WERI-Rb-1 (cell line): ENCODE measurements at regions not wholly inside any gene's neighbourhood (a gene's known extent, or its start where the extent isn't known, plus 50 kb on each side); places are given as distances from the start of the nearest gene placed in this dataset.
"Not testable (repeated sequence)": the region's sequence is repeated elsewhere in the genome, so short reads cannot be mapped to it uniquely, and the experiment has no call there.

ENCODE experiments used
- DNase-seq: peaks from one replicate; pipeline ENCODE4 v3.0.0-alpha.2; 2020
- H3K27ac ChIP-seq: fragments of 250-450 bp; sonication (Bioruptor Pico); 2 replicates; pipeline ENCODE4 v1.5.1; 2020; ENCODE audit warnings: mild to moderate bottlenecking, moderate library complexity
- H3K27me3 ChIP-seq: fragments of 250-450 bp; sonication (Bioruptor Pico); 2 replicates; pipeline ENCODE4 v1.5.1; 2021; ENCODE audit warnings: mild to moderate bottlenecking, low read depth, moderate library complexity; ENCODE audit not compliant: insufficient read depth, severe bottlenecking
- H3K36me3 ChIP-seq: fragments of 250-450 bp; sonication (Bioruptor Pico); 2 replicates; pipeline ENCODE4 v1.5.1; 2020; ENCODE audit warnings: mild to moderate bottlenecking, moderate library complexity
- H3K4me3 ChIP-seq: 2 replicates; pipeline ENCODE4 v1.5.1; 2011; ENCODE audit warnings: low read depth, mild to moderate bottlenecking, control low read depth, low read length
- H3K9me3 ChIP-seq: fragments of 250-450 bp; sonication (Bioruptor Pico); 2 replicates; pipeline ENCODE4 v1.5.1; 2021; ENCODE audit warnings: mild to moderate bottlenecking, moderate library complexity; ENCODE audit not compliant: severe bottlenecking
- TF ChIP-seq, protein P1 (sequence below): IDR thresholded peaks from 2 replicates; pipeline ENCODE4 v1.5.1; 2011; ENCODE audit warnings: low read depth, mild to moderate bottlenecking, control low read depth, inconsistent platforms, low read length

DNA sequence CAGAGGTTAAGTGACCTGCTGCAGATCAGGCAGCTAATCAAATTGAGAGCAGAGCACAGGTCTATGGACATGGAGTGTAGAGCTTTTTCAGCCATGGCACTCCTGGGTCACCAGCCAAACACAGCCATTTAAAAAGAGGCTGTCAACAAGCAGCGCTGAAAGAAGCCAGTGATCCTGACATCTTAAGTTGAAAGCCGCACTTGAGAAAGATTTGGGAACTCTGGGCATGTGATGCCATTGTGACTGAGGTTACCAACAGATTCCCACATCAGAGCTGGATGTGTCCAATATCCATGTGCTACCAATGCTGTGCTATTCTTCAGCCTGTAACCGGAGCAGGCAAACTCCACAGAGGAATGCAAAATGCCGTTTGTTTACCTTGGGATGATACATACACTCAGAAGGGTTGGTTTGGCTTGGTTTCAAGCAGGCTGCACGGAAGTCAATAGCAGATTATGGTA, 56.2 kb upstream of the ABLIM1 start:
- TF ChIP-seq, protein P1, sequence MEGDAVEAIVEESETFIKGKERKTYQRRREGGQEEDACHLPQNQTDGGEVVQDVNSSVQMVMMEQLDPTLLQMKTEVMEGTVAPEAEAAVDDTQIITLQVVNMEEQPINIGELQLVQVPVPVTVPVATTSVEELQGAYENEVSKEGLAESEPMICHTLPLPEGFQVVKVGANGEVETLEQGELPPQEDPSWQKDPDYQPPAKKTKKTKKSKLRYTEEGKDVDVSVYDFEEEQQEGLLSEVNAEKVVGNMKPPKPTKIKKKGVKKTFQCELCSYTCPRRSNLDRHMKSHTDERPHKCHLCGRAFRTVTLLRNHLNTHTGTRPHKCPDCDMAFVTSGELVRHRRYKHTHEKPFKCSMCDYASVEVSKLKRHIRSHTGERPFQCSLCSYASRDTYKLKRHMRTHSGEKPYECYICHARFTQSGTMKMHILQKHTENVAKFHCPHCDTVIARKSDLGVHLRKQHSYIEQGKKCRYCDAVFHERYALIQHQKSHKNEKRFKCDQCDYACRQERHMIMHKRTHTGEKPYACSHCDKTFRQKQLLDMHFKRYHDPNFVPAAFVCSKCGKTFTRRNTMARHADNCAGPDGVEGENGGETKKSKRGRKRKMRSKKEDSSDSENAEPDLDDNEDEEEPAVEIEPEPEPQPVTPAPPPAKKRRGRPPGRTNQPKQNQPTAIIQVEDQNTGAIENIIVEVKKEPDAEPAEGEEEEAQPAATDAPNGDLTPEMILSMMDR, result no peak
- Histone ChIP-seq H3K27ac (no peak overlapping the region), H3K27me3 (no peaks in the 10 kb centered on the region), H3K36me3 (no peaks in the 10 kb centered on the region), H3K4me3 (no peak overlapping the region), H3K9me3 (no peaks in the 10 kb centered on the region)
- DNase-seq, result no peak

DNA sequence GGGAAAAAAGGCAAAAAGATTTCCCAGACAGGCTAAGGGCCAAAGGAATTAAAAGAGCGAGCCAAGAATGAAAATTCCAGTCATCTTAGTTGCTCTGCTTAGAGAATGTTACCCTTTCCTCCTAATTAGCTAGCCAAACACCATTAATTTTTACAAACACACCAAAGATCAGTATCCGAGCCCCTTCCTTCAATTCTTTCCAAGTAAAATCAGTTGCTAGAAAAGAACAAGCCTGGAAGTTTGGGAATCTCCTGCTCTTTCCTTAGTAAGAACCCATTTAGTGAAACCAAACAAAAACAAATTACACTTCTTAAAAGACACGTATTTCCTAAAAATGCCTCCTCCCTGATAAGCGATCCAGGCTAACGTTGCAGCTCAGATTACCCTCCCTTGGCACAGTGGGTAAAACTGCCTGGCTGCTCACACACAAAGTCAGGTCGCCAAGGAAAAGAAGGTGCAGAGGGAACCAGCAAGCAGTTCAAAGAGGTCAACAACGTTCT, 57.1 kb upstream of the ABLIM1 start:
- H3K4me3 ChIP-seq, result no peak overlapping the region

DNA sequence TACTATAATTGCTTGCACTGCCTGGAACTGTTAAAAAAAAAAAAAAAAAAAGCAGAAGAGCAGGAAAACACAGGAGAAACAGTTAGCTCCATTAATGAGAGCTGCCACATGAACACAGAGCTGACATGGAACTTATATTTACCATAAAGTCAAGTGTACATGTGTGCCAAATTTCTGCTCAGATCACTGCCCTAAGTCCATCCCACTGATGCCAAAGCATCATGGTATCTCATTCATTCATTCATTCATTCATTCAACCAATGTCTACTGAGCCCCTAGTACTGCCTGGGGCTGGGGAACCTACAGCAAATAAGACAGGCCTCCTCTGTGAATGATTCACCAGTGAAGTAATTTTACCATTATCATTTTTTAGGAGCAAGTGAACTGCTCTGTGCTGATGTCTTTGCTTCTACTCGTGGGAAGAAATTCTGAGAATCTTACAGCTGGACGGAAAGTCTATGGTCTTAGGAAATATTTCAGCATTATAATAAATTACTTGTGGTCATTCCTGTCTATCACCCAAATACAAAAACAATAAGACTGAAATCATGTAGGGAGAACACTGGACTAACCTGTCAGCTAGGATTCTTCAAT, 58.8 kb upstream of the ABLIM1 start:
- Histone ChIP-seq H3K27me3 (no peaks in the 10 kb centered on the region), H3K9me3 (no peaks in the 10 kb centered on the region), H3K4me3 (no peak overlapping the region), H3K36me3 (no peaks in the 10 kb centered on the region), H3K27ac (no peak overlapping the region)
- TF ChIP-seq, protein P1, result no peak
- DNase-seq, result no peak

More for the DNA sequence above, 57.1 kb upstream of the ABLIM1 start:
- Histone ChIP-seq H3K9me3 (no peaks in the 10 kb centered on the region), H3K27ac (no peak overlapping the region), H3K27me3 (no peaks in the 10 kb centered on the region), H3K36me3 (no peaks in the 10 kb centered on the region)
- no peak for DNase-seq
- TF ChIP-seq, protein P1, result no peak

DNA sequence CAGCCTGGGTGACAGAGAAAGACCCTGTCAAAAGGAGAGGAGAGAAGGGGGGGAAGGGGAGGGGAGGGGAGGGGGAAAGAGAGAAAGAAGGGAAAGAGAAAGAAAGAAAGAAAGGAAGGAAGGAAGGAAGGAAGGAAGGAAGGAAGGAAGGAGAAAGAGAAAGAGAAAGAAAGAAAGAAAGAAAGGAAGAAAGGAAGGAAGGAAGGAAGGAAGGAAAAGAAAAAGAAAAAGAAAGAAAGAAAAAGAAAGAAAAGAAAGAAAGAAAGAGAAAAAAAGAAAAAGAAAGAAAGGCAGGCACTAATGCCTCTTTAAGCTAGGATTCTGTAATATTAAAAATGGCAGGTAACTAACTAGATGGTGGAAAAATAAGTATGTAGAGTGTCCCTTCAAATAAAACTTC, 59.8 kb upstream of the ABLIM1 start:
- H3K4me3 ChIP-seq, DNase-seq, H3K27me3 ChIP-seq, H3K9me3 ChIP-seq, H3K27ac ChIP-seq, H3K36me3 ChIP-seq: not testable (repeated sequence)

DNA sequence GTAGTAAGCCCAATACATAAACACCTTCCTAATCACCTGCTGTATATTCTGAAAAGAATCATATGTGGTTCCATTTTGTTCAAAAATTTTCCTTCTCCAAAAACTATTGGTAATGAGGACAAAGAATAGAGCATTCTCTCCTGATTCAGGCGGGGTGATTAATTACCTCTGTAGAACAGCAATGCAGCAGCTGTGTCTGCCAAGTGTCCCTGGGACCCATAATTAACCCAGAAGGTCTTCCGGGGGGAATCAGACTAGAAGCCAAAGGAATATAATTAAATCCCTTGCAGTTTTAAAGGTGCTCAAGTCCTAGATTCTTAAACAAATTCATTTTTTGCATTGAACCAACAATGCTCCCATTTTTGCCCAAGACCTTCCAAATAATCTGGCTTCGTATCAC, 60.3 kb upstream of the ABLIM1 start:
- Histone ChIP-seq H3K36me3 (no peaks in the 10 kb centered on the region), H3K9me3 (no peaks in the 10 kb centered on the region), H3K27me3 (no peaks in the 10 kb centered on the region), H3K4me3 (no peak overlapping the region), H3K27ac (no peak overlapping the region)
- TF ChIP-seq, protein P1, result no peak
- DNase-seq, result no peak

DNA sequence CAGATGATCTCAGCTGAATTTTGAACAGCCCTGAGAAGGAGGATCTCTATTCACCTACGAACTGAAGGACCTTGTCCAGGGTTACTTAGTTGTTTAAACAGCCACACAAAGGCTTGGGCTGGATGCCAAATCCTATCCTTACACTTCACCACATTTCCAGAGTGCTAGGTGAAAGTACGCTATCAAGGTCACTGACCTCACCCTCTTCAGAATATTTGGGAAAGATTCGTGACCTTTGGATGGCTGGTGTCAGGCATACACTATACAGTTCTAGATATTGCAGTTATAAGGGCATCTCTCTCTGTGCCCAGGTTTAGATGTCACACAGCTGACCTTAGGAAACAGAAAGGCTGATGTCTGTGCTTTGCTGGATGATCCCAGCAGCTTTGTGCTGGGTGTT, 61.2 kb upstream of the ABLIM1 start:
- Histone ChIP-seq H3K36me3 (no peaks in the 10 kb centered on the region), H3K9me3 (no peaks in the 10 kb centered on the region), H3K27ac (no peak overlapping the region), H3K4me3 (no peak overlapping the region), H3K27me3 (no peaks in the 10 kb centered on the region)
- no peak for DNase-seq
- TF ChIP-seq, protein P1, result no peak

DNA sequence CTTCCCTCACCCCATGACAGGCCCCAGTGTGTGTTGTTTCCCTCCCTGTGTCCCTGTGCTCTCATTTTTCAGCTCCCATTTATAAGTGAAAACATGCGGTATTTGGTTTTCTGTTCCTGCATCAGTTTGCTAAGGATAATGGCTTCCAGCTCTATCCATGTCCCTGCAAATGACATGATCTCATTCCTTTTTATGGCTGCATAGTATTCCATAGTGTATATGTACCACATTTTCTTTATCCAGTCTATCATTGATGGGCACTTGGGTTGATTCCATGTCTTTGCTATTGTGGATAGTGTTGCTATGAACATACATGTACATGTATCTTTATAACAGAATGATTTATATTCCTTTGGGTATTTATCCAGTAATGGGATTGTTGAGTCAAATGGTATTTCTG, 61.9 kb upstream of the ABLIM1 start:
- not testable (repeated sequence) for H3K36me3 ChIP-seq, DNase-seq, H3K4me3 ChIP-seq, H3K27me3 ChIP-seq, H3K9me3 ChIP-seq, H3K27ac ChIP-seq
